ENCODE measurements at regions not wholly inside any gene's neighbourhood (a gene's known extent, or its start where the extent isn't known, plus 50 kb on each side); places are given as distances from the start of the nearest gene placed in this dataset.

- Histone ChIP-seq H3K36me3 (ENCODE audit: low read length) (no peaks in the 10 kb centered on the region), H2AFZ (ENCODE audit: low read depth, low read length, severe bottlenecking) (no peak overlapping the region), H3F3A (ENCODE audit: insufficient read depth) (no peaks in the 10 kb centered on the region), H3K9ac (ENCODE audit: low read length) (no peak overlapping the region), H3K27me3 (ENCODE audit: low read length) (no peaks in the 10 kb centered on the region), H3K9me2 (replicated peaks; ENCODE audit: insufficient read depth, low read length) (no peaks in the 10 kb centered on the region), H3K9me3 (ENCODE audit: insufficient read depth, low read length) (no peaks in the 10 kb centered on the region), H4K20me1 (ENCODE audit: low read depth, low read length) (no peaks in the 10 kb centered on the region), H3K4me2 (ENCODE audit: low read depth, low read length, poor library complexity, severe bottlenecking) (no peak overlapping the region), H3K4me3 (ENCODE audit: insufficient read depth, low read length, poor library complexity, severe bottlenecking) (no peak overlapping the region), H3K79me2 (ENCODE audit: insufficient read depth, low read length) (no peaks in the 10 kb centered on the region), H3K27ac (ENCODE audit: low read depth, low read length) (no peak overlapping the region)
- TF ChIP-seq EZH2phosphoT487 (conservative IDR thresholded peaks at IDR 0.05; ENCODE audit: low read length): no peak
- no peak for TF ChIP-seq CTCF (IDR thresholded peaks at IDR 0.05; ENCODE audit: insufficient read depth, low read length, poor library complexity, severe bottlenecking)
Observed at GRCh38 chr2:14475994-14476393, 156.5 kb upstream of the LRATD1 start.

- H3K4me3 ChIP-seq (ENCODE audit: insufficient read depth, low read length, poor library complexity, severe bottlenecking): no peak overlapping the region
- no peak overlapping the region for H3K27ac ChIP-seq (ENCODE audit: low read depth, low read length)
- no peaks in the 10 kb centered on the region for H3K27me3 ChIP-seq (ENCODE audit: low read length)
- no peak overlapping the region for H2AFZ ChIP-seq (ENCODE audit: low read depth, low read length, severe bottlenecking)
- no peak for TF ChIP-seq EZH2phosphoT487 (conservative IDR thresholded peaks at IDR 0.05; ENCODE audit: low read length)
- TF ChIP-seq CTCF (IDR thresholded peaks at IDR 0.05; ENCODE audit: insufficient read depth, low read length, poor library complexity, severe bottlenecking): no peak
- H3K36me3 ChIP-seq (ENCODE audit: low read length): no peaks in the 10 kb centered on the region
- H3K4me2 ChIP-seq (ENCODE audit: low read depth, low read length, poor library complexity, severe bottlenecking): no peak overlapping the region
- H3K9me2 ChIP-seq (replicated peaks; ENCODE audit: insufficient read depth, low read length): no peaks in the 10 kb centered on the region
- H3K9ac ChIP-seq (ENCODE audit: low read length): no peak overlapping the region
- H4K20me1 ChIP-seq (ENCODE audit: low read depth, low read length): no peaks in the 10 kb centered on the region
- no peaks in the 10 kb centered on the region for H3K79me2 ChIP-seq (ENCODE audit: insufficient read depth, low read length)
- H3K9me3 ChIP-seq (ENCODE audit: insufficient read depth, low read length): no peaks in the 10 kb centered on the region
- H3F3A ChIP-seq (ENCODE audit: insufficient read depth): no peaks in the 10 kb centered on the region
Observed at GRCh38 chr2:14479486-14479885, 153.0 kb upstream of the LRATD1 start.

GRCh38 chr2:14480120-14480519, 152.4 kb upstream of the LRATD1 start:
- H3K36me3 ChIP-seq (ENCODE audit: low read length): no peaks in the 10 kb centered on the region
- no peaks in the 10 kb centered on the region for H4K20me1 ChIP-seq (ENCODE audit: low read depth, low read length)
- H3K4me2 ChIP-seq (ENCODE audit: low read depth, low read length, poor library complexity, severe bottlenecking): no peak overlapping the region

More at GRCh38 chr2:14480120-14480519, 152.4 kb upstream of the LRATD1 start:
- H3K79me2 ChIP-seq (ENCODE audit: insufficient read depth, low read length): no peaks in the 10 kb centered on the region
- H3K27me3 ChIP-seq (ENCODE audit: low read length): no peaks in the 10 kb centered on the region
- no peaks in the 10 kb centered on the region for H3K9me3 ChIP-seq (ENCODE audit: insufficient read depth, low read length)
- H2AFZ ChIP-seq (ENCODE audit: low read depth, low read length, severe bottlenecking): no peak overlapping the region
- H3K9ac ChIP-seq (ENCODE audit: low read length): no peak overlapping the region
- no peaks in the 10 kb centered on the region for H3F3A ChIP-seq (ENCODE audit: insufficient read depth)
- no peak overlapping the region for H3K27ac ChIP-seq (ENCODE audit: low read depth, low read length)
- TF ChIP-seq EZH2phosphoT487 (conservative IDR thresholded peaks at IDR 0.05; ENCODE audit: low read length) (no peak), CTCF (IDR thresholded peaks at IDR 0.05; ENCODE audit: insufficient read depth, low read length, poor library complexity, severe bottlenecking) (no peak)
- H3K9me2 ChIP-seq (replicated peaks; ENCODE audit: insufficient read depth, low read length): no peaks in the 10 kb centered on the region
- no peak overlapping the region for H3K4me3 ChIP-seq (ENCODE audit: insufficient read depth, low read length, poor library complexity, severe bottlenecking)
